ENCODE measurements at regions not wholly inside any gene's neighbourhood (a gene's known extent, or its start where the extent isn't known, plus 50 kb on each side); places are given as distances from the start of the nearest gene placed in this dataset.

- no peak overlapping the region for H3K27ac ChIP-seq
- H3K9me3 Mint-ChIP-seq: no peaks in the 10 kb centered on the region
- no peaks in the 10 kb centered on the region for H3K36me3 Mint-ChIP-seq
- no peak for DNase-seq (ENCODE audit: low spot score)
- no peaks in the 10 kb centered on the region for H4K20me1 ChIP-seq (ENCODE audit: low read depth)
- no peak for TF ChIP-seq EZH2 (IDR thresholded peaks at IDR 0.05)
- no peak for TF ChIP-seq EZH2phosphoT487 (IDR thresholded peaks at IDR 0.05)
- TF ChIP-seq CTCF (IDR thresholded peaks at IDR 0.05): no peak
- no peak overlapping the region for H3K9ac ChIP-seq
- H3F3A ChIP-seq (ENCODE audit: low read depth): no peaks in the 10 kb centered on the region
- no peak overlapping the region for H2AFZ ChIP-seq (replicated peaks)
- no peak overlapping the region for H3K4me3 Mint-ChIP-seq
- H3K79me2 ChIP-seq (ENCODE audit: low read depth): no peaks in the 10 kb centered on the region
- no peak overlapping the region for H3K4me2 ChIP-seq
- peaks cover 6% of the 10 kb centered on the region for H3K4me1 ChIP-seq
- H3K9me3 ChIP-seq (ENCODE audit: low read depth): no peaks in the 10 kb centered on the region
- peaks cover 6% of the 10 kb centered on the region for H3K27me3 Mint-ChIP-seq (ENCODE audit: insufficient read depth, low read depth)
- no peaks in the 10 kb centered on the region for H3K36me3 ChIP-seq
- H3K27ac Mint-ChIP-seq: no peak overlapping the region
- H3K27me3 ChIP-seq: no peaks in the 10 kb centered on the region
- peaks cover 8% of the 10 kb centered on the region for H3K4me1 Mint-ChIP-seq
- no peak overlapping the region for H3K4me3 ChIP-seq
Measured at GRCh38 chr20:47863981-47864380, 78.7 kb upstream of the SULF2 start.

- Histone ChIP-seq H3K9me3 (ENCODE audit: low read depth) (no peaks in the 10 kb centered on the region), H3K4me1 (peaks cover 6% of the 10 kb centered on the region), H3K4me3 (no peak overlapping the region), H3F3A (ENCODE audit: low read depth) (no peaks in the 10 kb centered on the region), H4K20me1 (ENCODE audit: low read depth) (no peaks in the 10 kb centered on the region), H3K79me2 (ENCODE audit: low read depth) (no peaks in the 10 kb centered on the region), H3K9ac (no peak overlapping the region), H3K27me3 (no peaks in the 10 kb centered on the region), H3K36me3 (no peaks in the 10 kb centered on the region), H3K27ac (no peak overlapping the region), H2AFZ (replicated peaks) (no peak overlapping the region), H3K4me2 (no peak overlapping the region)
- Mint-ChIP-seq H3K4me3 (no peak overlapping the region), H3K36me3 (no peaks in the 10 kb centered on the region), H3K4me1 (peaks cover 11% of the 10 kb centered on the region), H3K27ac (no peak overlapping the region), H3K9me3 (no peaks in the 10 kb centered on the region), H3K27me3 (ENCODE audit: insufficient read depth, low read depth) (peaks cover 5% of the 10 kb centered on the region)
- DNase-seq (ENCODE audit: low spot score): no peak
- TF ChIP-seq EZH2 (IDR thresholded peaks at IDR 0.05) (no peak), CTCF (IDR thresholded peaks at IDR 0.05) (no peak), EZH2phosphoT487 (IDR thresholded peaks at IDR 0.05) (no peak)
Measured at GRCh38 chr20:47863315-47863965, 78.2 kb upstream of the SULF2 start.

GRCh38 chr20:47862574-47863240 is 77.4 kb upstream of the SULF2 start:
- peaks cover 17% of the 10 kb centered on the region for H3K4me1 Mint-ChIP-seq
- no peak overlapping the region for H3K27ac Mint-ChIP-seq
- TF ChIP-seq EZH2phosphoT487 (IDR thresholded peaks at IDR 0.05) (no peak), CTCF (IDR thresholded peaks at IDR 0.05) (no peak), EZH2 (IDR thresholded peaks at IDR 0.05) (no peak)
- H3K4me1 ChIP-seq: peaks cover 12% of the 10 kb centered on the region
- no peak for DNase-seq (ENCODE audit: low spot score)
- H4K20me1 ChIP-seq (ENCODE audit: low read depth): no peaks in the 10 kb centered on the region
- H3K79me2 ChIP-seq (ENCODE audit: low read depth): no peaks in the 10 kb centered on the region
- H3K9me3 ChIP-seq (ENCODE audit: low read depth): no peaks in the 10 kb centered on the region
- no peaks in the 10 kb centered on the region for H3K27me3 ChIP-seq
- no peaks in the 10 kb centered on the region for H3F3A ChIP-seq (ENCODE audit: low read depth)
- H3K36me3 ChIP-seq: no peaks in the 10 kb centered on the region
- no peak overlapping the region for H3K9ac ChIP-seq
- H3K9me3 Mint-ChIP-seq: no peaks in the 10 kb centered on the region
- H3K4me3 ChIP-seq: no peak overlapping the region
- no peak overlapping the region for H2AFZ ChIP-seq (replicated peaks)
- H3K27ac ChIP-seq: no peak overlapping the region
- H3K4me2 ChIP-seq: no peak overlapping the region
- no peaks in the 10 kb centered on the region for H3K36me3 Mint-ChIP-seq
- peaks cover 2% of the 10 kb centered on the region for H3K27me3 Mint-ChIP-seq (ENCODE audit: insufficient read depth, low read depth)
- no peak overlapping the region for H3K4me3 Mint-ChIP-seq
